ENCODE measurements at regions not wholly inside any gene's neighbourhood (a gene's known extent, or its start where the extent isn't known, plus 50 kb on each side); places are given as distances from the start of the nearest gene placed in this dataset.

GRCh38 chr2:177332026-177332991 is 60.3 kb upstream of the AGPS start:
- peak; percentile 69 for TF ChIP-seq CTCF (IDR thresholded peaks at IDR 0.05)
- no peak for TF ChIP-seq EZH2 (IDR thresholded peaks at IDR 0.05)
- TF ChIP-seq EZH2phosphoT487 (IDR thresholded peaks at IDR 0.05) = no peak
